ENCODE measurements at regions not wholly inside any gene's neighbourhood (a gene's known extent, or its start where the extent isn't known, plus 50 kb on each side); places are given as distances from the start of the nearest gene placed in this dataset.

DNA sequence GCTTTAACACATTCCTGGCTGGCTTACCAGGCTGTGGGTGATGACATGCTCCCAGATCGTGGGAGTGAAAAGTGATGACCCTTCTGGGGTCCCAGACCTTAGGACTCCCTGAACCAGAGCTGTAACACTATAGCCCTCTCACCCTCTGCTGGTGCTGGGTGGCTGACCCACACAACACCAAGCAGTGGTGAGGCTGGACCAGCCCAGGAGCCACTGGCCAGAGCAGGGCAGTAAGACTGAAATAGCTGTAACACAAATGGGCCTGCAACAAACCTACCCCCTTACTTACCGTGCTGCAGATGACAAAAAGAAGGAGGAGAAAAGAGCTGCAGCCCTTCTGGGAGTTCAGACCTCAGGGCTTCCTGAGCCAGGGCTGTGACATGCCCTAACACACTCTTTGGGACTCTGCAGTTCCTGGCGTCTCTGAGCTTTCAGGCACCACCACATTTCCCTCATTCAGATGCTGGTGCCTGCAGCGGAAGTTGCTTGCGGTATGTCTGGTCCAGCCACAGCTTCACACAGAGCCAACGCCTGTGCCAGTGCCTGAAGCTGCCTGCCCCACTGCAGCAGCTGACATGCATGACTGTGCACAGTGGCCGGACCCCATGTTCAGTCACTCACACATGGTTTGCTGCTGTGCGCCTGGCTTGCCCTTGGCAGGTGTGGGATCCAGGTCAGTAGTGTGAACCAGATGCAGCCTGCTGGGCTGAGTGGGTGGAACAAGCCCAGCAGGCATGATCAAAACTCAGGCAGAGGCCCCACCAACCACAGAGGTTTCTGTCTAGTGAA, 1247.4 kb downstream of the EFNA5 start:
- Mint-ChIP-seq H3K4me1 (ENCODE audit: insufficient read depth, unreplicated experiment) (no peaks in the 10 kb centered on the region), H3K9me3 (ENCODE audit: unreplicated experiment) (no peaks in the 10 kb centered on the region), H3K4me3 (ENCODE audit: unreplicated experiment) (no peak overlapping the region), H3K36me3 (ENCODE audit: insufficient read depth, unreplicated experiment) (no peaks in the 10 kb centered on the region), H3K27ac (ENCODE audit: low read depth, unreplicated experiment) (no peak overlapping the region), H3K27me3 (ENCODE audit: insufficient read depth, unreplicated experiment) (no peaks in the 10 kb centered on the region)
- BruUV-seq (replicated peaks) = no TSS peak
- ChIA-PET CTCF (interaction anchor here (0.6 to 0.9 kb wide), 2 partner anchors 825 to 1253 kb away, joined by 3 to 4 read pairs; no protein-coding TSS in a partner anchor), POLR2A (no interaction called here)
- no peak for DNase-seq (ENCODE audit: unreplicated experiment)
- TF ChIP-seq, protein P1, sequence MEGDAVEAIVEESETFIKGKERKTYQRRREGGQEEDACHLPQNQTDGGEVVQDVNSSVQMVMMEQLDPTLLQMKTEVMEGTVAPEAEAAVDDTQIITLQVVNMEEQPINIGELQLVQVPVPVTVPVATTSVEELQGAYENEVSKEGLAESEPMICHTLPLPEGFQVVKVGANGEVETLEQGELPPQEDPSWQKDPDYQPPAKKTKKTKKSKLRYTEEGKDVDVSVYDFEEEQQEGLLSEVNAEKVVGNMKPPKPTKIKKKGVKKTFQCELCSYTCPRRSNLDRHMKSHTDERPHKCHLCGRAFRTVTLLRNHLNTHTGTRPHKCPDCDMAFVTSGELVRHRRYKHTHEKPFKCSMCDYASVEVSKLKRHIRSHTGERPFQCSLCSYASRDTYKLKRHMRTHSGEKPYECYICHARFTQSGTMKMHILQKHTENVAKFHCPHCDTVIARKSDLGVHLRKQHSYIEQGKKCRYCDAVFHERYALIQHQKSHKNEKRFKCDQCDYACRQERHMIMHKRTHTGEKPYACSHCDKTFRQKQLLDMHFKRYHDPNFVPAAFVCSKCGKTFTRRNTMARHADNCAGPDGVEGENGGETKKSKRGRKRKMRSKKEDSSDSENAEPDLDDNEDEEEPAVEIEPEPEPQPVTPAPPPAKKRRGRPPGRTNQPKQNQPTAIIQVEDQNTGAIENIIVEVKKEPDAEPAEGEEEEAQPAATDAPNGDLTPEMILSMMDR (IDR thresholded peaks at IDR 0.05; ENCODE audit: unreplicated experiment) = no peak
- intact Hi-C loops (cut with micrococcal nuclease) = no loop called here

GRCh38 chr5:106420102-106420501, 1250.6 kb downstream of the EFNA5 start:
- Mint-ChIP-seq H3K36me3 (ENCODE audit: insufficient read depth, unreplicated experiment) (no peaks in the 10 kb centered on the region), H3K9me3 (ENCODE audit: unreplicated experiment) (no peaks in the 10 kb centered on the region), H3K27me3 (ENCODE audit: insufficient read depth, unreplicated experiment) (no peaks in the 10 kb centered on the region), H3K27ac (ENCODE audit: low read depth, unreplicated experiment) (no peak overlapping the region), H3K4me3 (ENCODE audit: unreplicated experiment) (no peak overlapping the region), H3K4me1 (ENCODE audit: insufficient read depth, unreplicated experiment) (peaks cover 14% of the 10 kb centered on the region)
- POLR2A ChIA-PET = no interaction called here
- no peak for DNase-seq (ENCODE audit: unreplicated experiment)
- no TSS peak for BruUV-seq (replicated peaks)
- CTCF ChIA-PET = no interaction called here
- TF ChIP-seq, protein P1 (IDR thresholded peaks at IDR 0.05; ENCODE audit: unreplicated experiment) = no peak
- intact Hi-C loops (cut with micrococcal nuclease) = no loop called here

DNA sequence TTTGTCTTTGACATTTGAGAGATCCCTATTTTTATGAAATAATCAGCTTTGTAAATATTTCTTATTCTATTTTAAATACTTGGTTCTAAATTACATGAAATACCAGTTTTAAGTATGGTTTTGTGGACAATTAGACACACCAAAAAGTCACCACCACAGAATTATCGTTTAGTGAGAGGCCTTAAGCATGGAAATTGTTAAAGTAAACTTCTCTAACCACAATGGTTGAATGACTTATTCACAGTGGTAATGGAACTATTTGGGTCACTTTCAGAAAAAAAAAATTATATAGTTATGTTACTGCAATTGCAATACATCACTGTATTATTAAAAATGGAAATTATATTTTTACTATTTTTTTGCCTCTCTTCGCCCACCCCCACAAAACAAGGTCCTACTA, 1252.5 kb downstream of the EFNA5 start:
- intact Hi-C loops (cut with micrococcal nuclease) = no loop called here
- H3K27ac Mint-ChIP-seq (ENCODE audit: low read depth, unreplicated experiment) = no peak overlapping the region
- POLR2A ChIA-PET = no interaction called here

DNA sequence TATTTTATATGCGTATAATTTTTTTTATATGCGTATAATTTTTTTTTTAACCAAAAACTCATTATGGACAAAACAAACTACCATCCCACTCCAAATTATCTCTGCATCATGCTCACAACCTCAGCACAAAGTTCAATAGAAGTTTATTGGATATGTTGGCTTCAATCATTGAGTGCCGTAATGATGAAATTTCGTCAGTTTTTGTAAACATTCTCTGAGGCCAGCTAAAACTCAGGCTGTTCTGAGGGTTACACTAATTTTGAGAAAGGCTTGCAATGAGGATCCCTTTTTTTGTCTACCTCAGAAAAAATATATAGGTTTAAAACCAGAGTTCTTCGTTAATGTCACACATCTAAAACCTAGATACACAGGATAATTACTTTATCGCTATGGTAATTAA, 1253.2 kb downstream of the EFNA5 start:
- intact Hi-C loops (cut with micrococcal nuclease) = no loop called here
- H3K4me3 Mint-ChIP-seq (ENCODE audit: unreplicated experiment) = no peak overlapping the region
- TF ChIP-seq, protein P1 (IDR thresholded peaks at IDR 0.05; ENCODE audit: unreplicated experiment) = no peak
- H3K27me3 Mint-ChIP-seq (ENCODE audit: insufficient read depth, unreplicated experiment) = no peaks in the 10 kb centered on the region
- no peak overlapping the region for H3K27ac Mint-ChIP-seq (ENCODE audit: low read depth, unreplicated experiment)
- CTCF ChIA-PET = no interaction called here
- H3K36me3 Mint-ChIP-seq (ENCODE audit: insufficient read depth, unreplicated experiment) = no peaks in the 10 kb centered on the region
- BruUV-seq (replicated peaks) = no TSS peak
- H3K4me1 Mint-ChIP-seq (ENCODE audit: insufficient read depth, unreplicated experiment) = peaks cover 17% of the 10 kb centered on the region
- no peaks in the 10 kb centered on the region for H3K9me3 Mint-ChIP-seq (ENCODE audit: unreplicated experiment)
- POLR2A ChIA-PET = no interaction called here
- no peak for DNase-seq (ENCODE audit: unreplicated experiment)

More for the DNA sequence above, 1252.5 kb downstream of the EFNA5 start:
- TF ChIP-seq, protein P1 (IDR thresholded peaks at IDR 0.05; ENCODE audit: unreplicated experiment) = no peak
- Mint-ChIP-seq H3K9me3 (ENCODE audit: unreplicated experiment) (no peaks in the 10 kb centered on the region), H3K4me1 (ENCODE audit: insufficient read depth, unreplicated experiment) (peaks cover 17% of the 10 kb centered on the region), H3K36me3 (ENCODE audit: insufficient read depth, unreplicated experiment) (no peaks in the 10 kb centered on the region), H3K27me3 (ENCODE audit: insufficient read depth, unreplicated experiment) (no peaks in the 10 kb centered on the region), H3K4me3 (ENCODE audit: unreplicated experiment) (no peak overlapping the region)
- BruUV-seq (replicated peaks) = no TSS peak
- no peak for DNase-seq (ENCODE audit: unreplicated experiment)
- CTCF ChIA-PET = no interaction called here

Data from MCF 10A (cell line).